ENCODE measurements at regions not wholly inside any gene's neighbourhood (a gene's known extent, or its start where the extent isn't known, plus 50 kb on each side); places are given as distances from the start of the nearest gene placed in this dataset.

DNA sequence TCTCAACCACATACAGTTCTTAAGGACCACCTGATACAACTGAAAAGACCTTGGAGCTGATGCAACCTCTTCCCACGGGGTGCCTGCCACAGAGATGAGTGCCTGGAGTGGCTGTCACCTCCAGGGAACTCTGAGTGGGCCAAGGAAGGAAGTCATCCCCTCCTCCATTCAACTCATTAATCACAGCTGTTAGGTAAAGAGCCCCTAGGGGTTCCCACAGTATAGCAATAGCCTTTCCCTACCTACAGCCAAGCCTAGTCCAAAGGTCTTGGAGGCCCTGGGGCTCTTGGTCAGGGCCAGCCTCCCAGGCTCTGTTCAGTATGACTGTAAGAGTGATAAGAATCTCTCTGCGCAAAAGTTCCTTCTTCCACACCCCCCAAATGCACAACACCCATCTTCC, 70.4 kb upstream of the NFE2L3 start:
- CTCF ChIA-PET, result no interaction called here
- peak overlapping the region; percentile 69 for H3K4me2 ChIP-seq
- H3K79me2 ChIP-seq (ENCODE audit: low read depth), result no peaks in the 10 kb centered on the region
- intact Hi-C loops (cut with micrococcal nuclease; ENCODE audit: unreplicated experiment), result loop anchor here (2.0 to 5.0 kb wide), 2 partner anchors 73 to 266 kb away; no protein-coding TSS in a partner anchor
- POLR2A ChIA-PET (ENCODE audit: unreplicated experiment), result no interaction called here
- no peaks in the 10 kb centered on the region for H3K9me2 ChIP-seq (ENCODE audit: insufficient read depth)
- no TSS peak for BruUV-seq (replicated peaks)
- no peaks in the 10 kb centered on the region for H3K36me3 ChIP-seq (ENCODE audit: low read depth)
- H3K27ac ChIP-seq, result peak overlapping the region; percentile 87
- H3K27me3 ChIP-seq (ENCODE audit: insufficient read depth, low read depth), result no peaks in the 10 kb centered on the region
- peaks cover 56% of the 10 kb centered on the region for H3K4me1 ChIP-seq (replicated peaks; ENCODE audit: insufficient read depth)
- TF ChIP-seq, protein P1, sequence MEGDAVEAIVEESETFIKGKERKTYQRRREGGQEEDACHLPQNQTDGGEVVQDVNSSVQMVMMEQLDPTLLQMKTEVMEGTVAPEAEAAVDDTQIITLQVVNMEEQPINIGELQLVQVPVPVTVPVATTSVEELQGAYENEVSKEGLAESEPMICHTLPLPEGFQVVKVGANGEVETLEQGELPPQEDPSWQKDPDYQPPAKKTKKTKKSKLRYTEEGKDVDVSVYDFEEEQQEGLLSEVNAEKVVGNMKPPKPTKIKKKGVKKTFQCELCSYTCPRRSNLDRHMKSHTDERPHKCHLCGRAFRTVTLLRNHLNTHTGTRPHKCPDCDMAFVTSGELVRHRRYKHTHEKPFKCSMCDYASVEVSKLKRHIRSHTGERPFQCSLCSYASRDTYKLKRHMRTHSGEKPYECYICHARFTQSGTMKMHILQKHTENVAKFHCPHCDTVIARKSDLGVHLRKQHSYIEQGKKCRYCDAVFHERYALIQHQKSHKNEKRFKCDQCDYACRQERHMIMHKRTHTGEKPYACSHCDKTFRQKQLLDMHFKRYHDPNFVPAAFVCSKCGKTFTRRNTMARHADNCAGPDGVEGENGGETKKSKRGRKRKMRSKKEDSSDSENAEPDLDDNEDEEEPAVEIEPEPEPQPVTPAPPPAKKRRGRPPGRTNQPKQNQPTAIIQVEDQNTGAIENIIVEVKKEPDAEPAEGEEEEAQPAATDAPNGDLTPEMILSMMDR (conservative IDR thresholded peaks at IDR 0.05), result 0 out of 2 replicates have a peak, but pooled peaks have one; percentile 13
- no peak for TF ChIP-seq EZH2 (IDR thresholded peaks at IDR 0.05; ENCODE audit: low read depth)
- H3F3A ChIP-seq (ENCODE audit: insufficient read depth, low read depth), result peaks cover 27% of the 10 kb centered on the region
- no peak overlapping the region for H2AFZ ChIP-seq
- no peak overlapping the region; the same call in 1 of the 2 replicates for H3K4me3 ChIP-seq
- peak; percentile 18 to 96 for DNase-seq
- no peaks in the 10 kb centered on the region for H4K20me1 ChIP-seq (ENCODE audit: insufficient read depth)
- no peaks in the 10 kb centered on the region for H3K9me3 ChIP-seq (ENCODE audit: insufficient read depth, low read depth)

DNA sequence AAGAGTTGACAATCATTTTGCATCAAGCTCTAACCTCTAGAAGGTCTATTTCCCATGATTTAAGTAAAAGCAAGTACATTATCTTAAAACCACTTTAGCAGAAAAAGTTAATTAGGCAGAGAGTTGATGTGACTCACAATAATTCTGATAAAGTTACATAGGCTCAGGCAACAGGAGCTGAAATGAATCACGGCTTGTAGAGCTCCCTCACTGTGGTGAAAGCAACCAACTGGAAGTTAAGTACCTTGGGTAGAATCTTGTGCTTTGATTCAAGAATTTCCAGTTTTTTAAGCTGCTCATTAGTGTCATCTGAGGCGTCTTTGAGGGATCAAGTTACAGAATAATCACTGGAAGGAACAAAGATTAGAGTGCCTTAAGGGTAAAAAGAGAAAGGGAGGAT, 68.9 kb upstream of the NFE2L3 start:
- TF ChIP-seq, protein P1 (conservative IDR thresholded peaks at IDR 0.05), result no peak
- TF ChIP-seq EZH2 (IDR thresholded peaks at IDR 0.05; ENCODE audit: low read depth), result no peak
- Histone ChIP-seq H2AFZ (no peak overlapping the region), H3F3A (ENCODE audit: insufficient read depth, low read depth) (peaks cover 27% of the 10 kb centered on the region), H3K79me2 (ENCODE audit: low read depth) (no peaks in the 10 kb centered on the region), H3K9me3 (ENCODE audit: insufficient read depth, low read depth) (no peaks in the 10 kb centered on the region), H3K27me3 (ENCODE audit: insufficient read depth, low read depth) (no peaks in the 10 kb centered on the region), H3K4me3 (peak overlapping the region; percentile 36; the same call in 1 of the 2 replicates), H3K36me3 (ENCODE audit: low read depth) (no peaks in the 10 kb centered on the region), H3K4me1 (replicated peaks; ENCODE audit: insufficient read depth) (peaks cover 52% of the 10 kb centered on the region), H3K27ac (peak overlapping the region; percentile 87), H4K20me1 (ENCODE audit: insufficient read depth) (no peaks in the 10 kb centered on the region), H3K9me2 (ENCODE audit: insufficient read depth) (no peaks in the 10 kb centered on the region), H3K4me2 (peak overlapping the region; percentile 69)
- ChIA-PET POLR2A (ENCODE audit: unreplicated experiment) (interaction anchor here (0.6 to 1.1 kb wide), 6 partner anchors 26 to 1055 kb away, joined by 3 to 14 read pairs (median 6); partner anchors contain the start of gene CBX3), CTCF (interaction anchor here (0.9 to 1.0 kb wide), 2 partner anchors 76 to 286 kb away, joined by 3 read pairs; no protein-coding TSS in a partner anchor)
- BruUV-seq (replicated peaks), result no TSS peak
- intact Hi-C loops (cut with micrococcal nuclease; ENCODE audit: unreplicated experiment), result loop anchor here (2.0 to 5.0 kb wide), 2 partner anchors 72 to 264 kb away; no protein-coding TSS in a partner anchor
- peak; percentile 60 to 100 for DNase-seq

DNA sequence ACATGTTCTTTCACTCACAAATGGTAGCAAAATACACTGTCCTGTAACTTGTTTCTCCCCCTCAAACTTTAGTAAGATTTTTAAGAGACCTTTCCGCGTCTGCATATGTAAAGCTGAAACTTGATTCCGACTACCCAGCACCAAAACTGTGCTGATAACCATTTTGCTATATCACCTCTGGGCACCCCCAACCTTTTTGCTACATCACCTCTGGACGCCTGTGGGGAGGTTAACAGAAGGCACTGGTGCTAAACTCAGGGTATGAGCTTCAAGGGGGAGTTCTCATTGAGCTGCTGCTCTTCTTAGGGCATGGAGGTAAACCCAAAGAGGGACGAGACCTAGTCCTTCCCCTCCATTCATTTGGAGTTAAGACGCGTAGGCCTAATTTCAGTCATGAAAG, 67.6 kb upstream of the NFE2L3 start:
- H3K4me2 ChIP-seq, result no peak overlapping the region
- H4K20me1 ChIP-seq (ENCODE audit: insufficient read depth), result no peaks in the 10 kb centered on the region
- peaks cover 52% of the 10 kb centered on the region for H3K4me1 ChIP-seq (replicated peaks; ENCODE audit: insufficient read depth)
- DNase-seq, result no peak
- H3K27me3 ChIP-seq (ENCODE audit: insufficient read depth, low read depth), result no peaks in the 10 kb centered on the region
- H3F3A ChIP-seq (ENCODE audit: insufficient read depth, low read depth), result peaks cover 27% of the 10 kb centered on the region
- no peak for TF ChIP-seq EZH2 (IDR thresholded peaks at IDR 0.05; ENCODE audit: low read depth)
- TF ChIP-seq, protein P1 (conservative IDR thresholded peaks at IDR 0.05), result no peak
- no TSS peak for BruUV-seq (replicated peaks)
- ChIA-PET POLR2A (ENCODE audit: unreplicated experiment) (no interaction called here), CTCF (no interaction called here)
- H3K4me3 ChIP-seq, result no peak overlapping the region
- H3K79me2 ChIP-seq (ENCODE audit: low read depth), result no peaks in the 10 kb centered on the region
- no peak overlapping the region for H2AFZ ChIP-seq
- H3K9me3 ChIP-seq (ENCODE audit: insufficient read depth, low read depth), result no peaks in the 10 kb centered on the region
- H3K36me3 ChIP-seq (ENCODE audit: low read depth), result no peaks in the 10 kb centered on the region
- peak overlapping the region; percentile 4; the same call in 1 of the 2 replicates for H3K27ac ChIP-seq
- H3K9me2 ChIP-seq (ENCODE audit: insufficient read depth), result no peaks in the 10 kb centered on the region
- intact Hi-C loops (cut with micrococcal nuclease; ENCODE audit: unreplicated experiment), result loop anchor here (5.0 kb wide), 1 partner anchor 263 kb away; no protein-coding TSS in a partner anchor
